HG03354 (cell line): ENCODE measurements at regions not wholly inside any gene's neighbourhood (a gene's known extent, or its start where the extent isn't known, plus 50 kb on each side); places are given as distances from the start of the nearest gene placed in this dataset.
"Not testable (repeated sequence)": the region's sequence is repeated elsewhere in the genome, so short reads cannot be mapped to it uniquely, and the experiment has no call there.

Experiments
- ATAC-seq: cut with Tn5 transposase; IDR thresholded peaks from one replicate; pipeline ENCODE4 v1.9.1; 2021; ENCODE audit warnings: mild to moderate bottlenecking; ENCODE audit not compliant: unreplicated experiment, poor library complexity, severe bottlenecking

DNA sequence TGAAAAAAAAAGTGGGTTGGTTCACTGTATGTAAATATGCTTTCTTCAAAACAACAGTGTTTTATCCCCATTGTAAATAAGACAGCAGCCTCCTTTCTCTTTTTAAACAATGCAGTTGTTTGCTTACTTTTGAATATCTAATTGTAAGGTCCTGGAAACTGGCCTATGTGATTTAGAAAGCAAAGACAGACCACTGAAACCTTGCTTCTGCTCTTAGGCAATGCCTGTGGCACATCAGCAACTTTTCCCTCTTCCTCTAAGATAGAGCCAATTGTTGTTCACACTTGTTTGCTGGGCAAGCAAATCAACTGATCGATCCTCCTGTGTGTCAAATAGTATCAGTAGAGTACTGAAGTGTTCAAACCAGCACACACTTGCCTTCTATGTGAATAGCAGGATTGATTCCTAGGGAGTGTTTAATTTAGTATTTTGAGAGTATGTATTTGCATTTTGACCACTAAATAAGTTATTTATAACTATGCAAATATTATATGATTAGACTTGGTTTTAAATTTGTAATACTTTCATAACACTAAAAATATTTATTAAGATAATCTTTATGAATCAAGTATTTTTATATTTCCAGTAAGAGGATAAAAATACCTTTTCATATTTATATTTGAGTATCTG lies 55.4 kb upstream of the GRPR start:
- ATAC-seq: peak; percentile 90

DNA sequence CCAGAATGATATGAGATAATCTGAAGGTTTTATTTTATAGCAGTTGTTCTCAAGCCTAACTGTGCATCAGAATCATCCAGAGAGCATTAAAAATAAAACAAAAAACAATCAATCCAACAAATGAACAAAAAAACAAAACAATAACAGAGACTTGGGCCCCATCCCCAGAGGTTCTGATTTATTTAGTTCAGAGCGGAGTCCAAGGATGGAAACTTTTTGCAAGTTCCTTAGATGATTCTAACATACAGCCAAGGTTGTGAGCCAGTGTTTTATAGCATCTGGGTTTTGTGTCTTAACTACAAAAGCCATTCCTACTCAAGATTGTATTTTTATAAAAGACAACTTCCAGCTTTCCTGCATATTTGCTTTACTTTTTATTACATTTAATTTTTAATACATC lies 59.4 kb upstream of the GRPR start:
- no peak for ATAC-seq

DNA sequence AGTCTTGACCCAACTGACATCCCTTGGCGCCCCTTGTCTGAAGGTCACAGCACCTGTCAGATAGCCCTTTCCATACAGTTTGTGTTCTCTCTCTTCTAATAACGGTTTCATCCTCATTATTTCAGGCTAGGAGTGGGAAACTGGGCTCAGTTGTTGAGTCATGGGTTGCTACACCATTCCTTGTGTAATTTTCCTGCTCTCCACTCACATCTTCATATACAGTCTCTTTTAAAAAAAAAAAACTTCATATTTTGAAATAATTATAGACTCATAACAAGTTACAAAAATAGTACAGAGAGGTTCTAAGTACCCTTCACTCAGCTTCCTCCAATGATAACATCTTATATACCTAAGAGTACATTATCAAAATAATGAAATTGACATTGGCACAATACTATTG lies 60.2 kb upstream of the GRPR start:
- ATAC-seq: no peak

DNA sequence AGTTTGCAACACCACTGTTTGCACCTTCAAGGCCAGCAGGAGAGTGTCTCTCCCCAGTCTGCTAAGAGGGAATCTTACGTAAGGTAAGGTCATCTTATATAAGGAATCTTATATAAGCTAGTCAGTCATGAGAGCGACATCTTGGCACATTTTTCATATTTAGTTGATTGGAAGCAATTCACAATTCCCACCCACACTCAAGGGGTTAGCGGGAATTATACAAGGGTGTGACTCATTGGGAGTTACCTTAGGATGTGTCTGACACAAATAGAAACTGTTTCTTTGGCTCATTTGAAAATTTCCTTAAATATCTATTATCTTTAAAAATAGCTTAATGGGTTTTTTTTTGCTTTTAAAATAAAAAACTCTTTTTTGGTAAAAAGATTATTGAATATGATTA lies 62.1 kb upstream of the GRPR start:
- no peak for ATAC-seq

- ATAC-seq: no peak
These were observed 63.1 kb upstream of the GRPR start for GRCh38 chrX:16060252-16060651.

DNA sequence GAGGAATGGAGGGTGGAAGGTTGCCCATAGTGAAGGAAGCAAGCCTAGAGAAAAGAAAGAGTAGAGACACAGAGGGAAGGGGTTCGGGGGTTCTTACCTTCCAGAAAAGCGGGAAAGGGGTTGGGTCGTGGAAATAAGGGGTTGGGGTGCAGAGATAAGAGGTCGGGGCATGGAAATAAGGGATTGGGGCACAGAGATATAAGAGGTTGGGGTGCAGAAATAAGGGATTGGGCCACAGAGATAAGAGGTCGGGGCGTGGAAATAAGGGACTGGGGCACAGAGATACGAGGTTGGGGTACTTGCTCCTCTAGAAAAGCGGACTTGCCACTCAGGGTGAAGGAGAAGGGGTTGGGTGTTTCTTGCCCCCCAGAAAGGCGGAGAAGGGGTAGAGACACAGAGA lies 74.2 kb upstream of the GRPR start:
- ATAC-seq: not testable (repeated sequence)

DNA sequence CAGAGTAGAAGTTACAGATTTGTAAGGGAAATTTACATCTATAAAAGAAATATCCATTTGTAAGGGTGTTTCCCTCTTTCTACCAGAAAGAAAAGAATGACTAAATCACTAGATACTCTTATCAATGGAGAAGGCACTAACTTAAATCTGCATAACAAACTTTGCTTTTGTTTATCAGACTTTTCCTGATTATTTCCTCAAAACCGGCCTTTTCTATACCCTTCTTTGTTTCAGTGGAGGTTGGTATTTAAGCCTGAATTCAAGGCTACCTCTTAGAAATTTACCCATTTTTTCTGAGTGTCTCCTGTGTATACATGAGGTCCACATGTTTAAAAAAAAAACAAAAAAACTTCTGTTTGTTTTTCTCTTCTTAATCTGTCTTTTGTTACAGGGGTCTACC lies 80.4 kb upstream of the GRPR start:
- no peak for ATAC-seq

DNA sequence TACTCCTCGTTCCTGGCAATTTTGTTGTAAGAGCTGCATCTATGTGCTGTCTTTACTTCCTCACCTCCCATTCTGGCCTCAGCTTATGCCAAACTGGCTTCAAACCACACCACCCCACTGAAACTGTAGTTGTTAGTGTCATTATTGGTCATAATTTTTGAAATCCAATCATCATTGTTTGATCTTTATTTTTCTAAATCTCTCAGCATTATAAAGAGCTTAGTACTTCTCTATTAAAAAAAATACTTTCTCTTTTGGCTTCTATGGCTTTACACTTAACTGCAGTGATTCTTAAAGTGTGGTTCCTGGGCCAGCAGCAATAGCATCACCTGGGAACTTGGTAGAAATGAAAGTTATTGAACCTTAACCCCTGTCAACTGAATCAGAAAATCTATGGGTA lies 83.5 kb upstream of the GRPR start:
- peak; percentile 48 for ATAC-seq

DNA sequence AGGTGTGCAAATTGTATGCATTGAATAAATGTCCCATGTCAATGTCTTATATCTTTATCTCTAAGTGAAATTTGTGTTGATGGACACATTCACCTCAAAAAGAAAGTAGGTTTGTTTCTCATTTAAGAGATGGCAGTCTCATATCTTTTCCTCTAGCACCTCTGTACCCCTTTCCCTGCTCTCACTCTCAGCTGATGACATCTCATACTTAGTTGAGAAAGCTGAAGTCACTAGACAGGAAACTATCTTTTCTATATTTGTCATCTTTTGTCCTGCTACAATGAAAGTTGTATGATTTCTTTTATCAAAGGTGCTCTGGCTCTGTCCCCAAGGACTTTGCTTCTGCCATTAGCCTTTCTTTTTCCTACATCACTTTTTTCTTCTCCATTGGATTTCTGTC lies 84.0 kb upstream of the GRPR start:
- ATAC-seq: peak; percentile 43

GRCh38 chrX:16033331-16033730 lies 90.0 kb upstream of the GRPR start:
- ATAC-seq: no peak

- ATAC-seq: no peak
These were observed 94.8 kb upstream of the GRPR start for GRCh38 chrX:16028576-16028975.

DNA sequence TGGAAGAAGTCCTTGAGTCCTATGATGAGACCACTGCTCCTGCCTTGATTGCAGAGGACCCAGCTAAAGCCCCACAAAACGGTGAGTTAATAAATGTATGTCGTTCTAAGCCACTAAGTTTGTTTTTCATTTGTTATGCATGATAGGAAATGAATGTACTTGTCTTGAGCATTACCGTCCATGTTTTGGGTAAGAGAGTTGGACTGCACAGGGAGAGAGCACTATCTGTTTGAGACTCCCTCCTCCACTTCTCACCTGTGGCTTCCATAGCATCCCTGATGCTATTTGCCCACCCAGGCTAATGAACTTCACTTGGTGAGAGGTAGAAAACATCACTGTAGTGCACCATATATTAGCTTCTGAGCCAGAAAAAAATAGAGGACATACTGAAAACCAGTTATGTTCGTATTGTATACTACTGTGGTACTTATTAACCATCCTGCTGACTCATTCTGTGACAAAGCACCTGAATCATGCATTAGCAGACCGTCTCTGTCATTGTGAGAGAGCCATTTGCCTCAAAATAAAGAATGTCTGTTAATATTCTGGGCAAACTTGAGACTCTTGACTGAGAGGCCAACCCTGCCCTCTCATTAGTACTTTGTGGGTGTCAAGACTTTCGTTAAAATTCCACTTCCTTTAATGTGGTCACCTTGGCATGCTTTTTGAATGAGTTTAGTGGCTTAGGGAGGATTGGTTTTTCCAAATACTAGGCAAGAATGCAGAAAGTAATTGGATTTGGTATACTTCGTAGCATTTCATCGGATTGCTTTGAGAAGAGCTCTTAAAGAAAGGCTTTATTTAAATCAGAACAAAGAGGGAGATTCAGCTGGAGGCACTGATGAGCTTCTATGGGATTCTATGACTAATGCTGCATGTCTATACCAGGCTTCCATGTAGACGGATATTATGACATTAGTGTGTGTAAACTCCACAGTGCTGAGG lies 99.3 kb upstream of the GRPR start:
- ATAC-seq: peak; percentile 97

DNA sequence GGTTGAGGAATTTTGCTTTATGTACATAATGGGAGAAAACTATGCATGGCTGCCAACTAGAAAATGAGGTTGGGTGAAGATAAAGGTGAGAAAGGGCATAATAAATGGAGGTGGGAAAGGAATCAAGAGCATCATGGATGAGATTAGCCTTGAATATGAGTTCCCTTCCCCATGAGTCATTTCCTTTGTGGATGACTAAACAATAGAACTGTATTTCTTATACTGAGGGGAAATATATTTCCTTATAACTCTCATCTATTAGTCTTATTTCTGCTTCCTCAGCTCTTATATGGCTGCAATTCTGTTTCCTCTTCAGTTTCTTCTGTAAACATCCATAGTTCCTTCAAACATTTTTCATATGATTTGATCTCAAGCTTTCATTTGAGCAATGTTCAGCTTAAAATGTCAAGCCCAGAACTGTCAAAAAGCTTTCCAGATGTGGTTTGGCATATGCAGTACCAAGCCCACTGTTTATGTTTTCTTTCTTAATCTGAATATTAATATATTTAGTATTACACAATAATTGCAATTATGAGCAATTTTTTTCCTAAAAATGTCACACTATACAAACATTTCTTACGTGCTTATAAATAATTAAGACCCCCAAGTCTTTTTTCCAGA lies 100.7 kb upstream of the GRPR start:
- ATAC-seq: no peak

GRCh38 chrX:16018291-16018690 lies 105.1 kb upstream of the GRPR start:
- ATAC-seq: no peak

DNA sequence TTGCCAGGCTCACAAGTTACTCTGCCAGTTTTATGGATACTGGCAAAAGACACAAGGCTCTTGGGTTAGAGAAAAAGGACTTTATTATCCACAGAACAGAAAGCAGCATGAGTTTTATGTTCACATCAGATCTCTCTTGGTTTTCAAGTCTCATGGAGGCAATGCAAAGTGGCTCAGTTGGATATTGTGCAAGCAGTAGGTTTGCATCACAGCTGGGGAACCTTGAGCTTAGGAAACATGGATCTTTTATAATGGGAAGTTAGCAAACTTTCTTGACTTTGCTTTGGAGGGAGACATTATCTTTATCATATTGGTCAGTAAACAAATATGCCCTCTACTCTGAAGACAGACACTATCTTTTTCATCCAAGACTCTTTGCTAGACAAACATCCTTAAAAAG lies 109.2 kb upstream of the GRPR start:
- no peak for ATAC-seq

DNA sequence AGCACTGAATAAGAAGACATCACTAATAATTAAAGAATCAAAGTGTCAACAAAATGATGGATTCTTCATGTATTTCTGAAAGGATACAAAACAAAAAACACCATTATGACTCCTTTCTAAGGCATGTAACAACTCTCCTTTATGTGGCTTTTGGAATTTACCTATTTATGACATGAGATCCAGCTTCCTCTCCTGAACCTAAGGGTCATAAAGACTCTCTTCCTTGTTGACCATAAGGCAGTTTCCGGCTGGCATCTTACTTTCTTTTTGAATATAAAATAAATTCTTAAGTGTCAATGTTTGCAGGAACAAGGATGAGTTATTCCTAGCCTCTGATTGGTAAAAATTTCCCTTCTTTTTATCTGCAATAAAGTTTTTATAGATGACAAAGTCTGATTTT lies 111.1 kb upstream of the GRPR start:
- no peak for ATAC-seq

- no peak for ATAC-seq
These were observed 117.4 kb upstream of the GRPR start for GRCh38 chrX:16005917-16006316.

DNA sequence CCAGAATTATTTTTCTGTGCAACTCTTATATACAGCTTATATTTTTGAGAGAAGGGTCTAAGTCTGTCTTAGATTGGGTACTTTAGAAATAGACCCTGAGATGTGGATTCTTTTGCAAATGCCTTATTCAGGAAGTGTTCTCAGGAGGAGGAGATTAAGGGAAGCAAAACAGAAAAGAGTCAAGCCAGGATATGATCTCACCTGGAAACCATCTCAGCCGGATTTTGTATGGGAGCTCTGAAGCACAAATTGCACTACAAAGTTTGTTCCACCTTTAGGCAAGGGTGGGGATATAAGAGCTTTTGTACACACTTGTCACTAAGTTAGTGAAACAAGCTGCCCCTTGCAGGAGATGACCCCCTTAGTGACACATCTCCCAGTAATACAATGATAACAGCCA lies 121.2 kb upstream of the GRPR start:
- no peak for ATAC-seq

GRCh38 chrX:15998350-15998749 lies 125.0 kb upstream of the GRPR start:
- ATAC-seq: no peak

DNA sequence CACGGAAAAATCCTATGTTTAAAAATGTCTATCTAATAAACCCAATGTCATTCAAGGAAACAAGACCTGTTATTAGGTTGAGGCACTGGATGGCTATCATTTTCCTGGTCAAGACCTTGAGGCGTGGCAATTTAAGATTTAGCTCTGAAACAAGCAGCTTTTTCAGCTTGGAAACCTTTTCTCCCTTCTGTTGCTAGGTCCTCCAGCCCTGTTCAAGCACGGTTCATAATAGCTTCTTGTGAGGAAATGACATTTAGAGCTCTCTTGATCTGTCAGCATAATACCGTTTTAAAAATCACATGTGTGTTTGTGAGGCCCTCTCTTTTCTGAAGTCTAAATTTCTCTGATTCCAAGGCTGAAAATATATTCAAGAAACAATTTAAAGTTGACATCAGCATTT lies 133.6 kb upstream of the GRPR start:
- ATAC-seq: no peak
